Progenitor cell of endocrine pancreas (in vitro differentiated cells): ENCODE measurements at regions not wholly inside any gene's neighbourhood (a gene's known extent, or its start where the extent isn't known, plus 50 kb on each side); places are given as distances from the start of the nearest gene placed in this dataset.

Experiments used
- DNase-seq: peaks from one replicate; pipeline ENCODE4 v3.0.0; 2021; ENCODE audit warnings: low spot score; ENCODE audit not compliant: unreplicated experiment
- H3K27ac Mint-ChIP-seq: 2 replicates; pipeline ENCODE4 v1.8.0; 2021; ENCODE audit warnings: mild to moderate bottlenecking, moderate library complexity, mixed read lengths
- H3K27me3 Mint-ChIP-seq: 2 replicates; pipeline ENCODE4 v1.8.0; 2021; ENCODE audit warnings: mixed read lengths
- H3K36me3 Mint-ChIP-seq: 2 replicates; pipeline ENCODE4 v1.8.0; 2022; ENCODE audit warnings: mixed read lengths; ENCODE audit not compliant: insufficient read depth
- H3K4me1 Mint-ChIP-seq: 2 replicates; pipeline ENCODE4 v1.8.0; 2021; ENCODE audit warnings: low read depth, mixed read lengths
- H3K4me3 Mint-ChIP-seq: 2 replicates; pipeline ENCODE4 v1.8.0; 2021; ENCODE audit warnings: low read depth, mild to moderate bottlenecking, moderate library complexity, mixed read lengths
- H3K9me3 Mint-ChIP-seq: 2 replicates; pipeline ENCODE4 v1.8.0; 2021; ENCODE audit warnings: low read depth, mixed read lengths
- TF ChIP-seq, protein P1 (sequence below): fragments of 200-600 bp; sonication (generic); IDR thresholded peaks from one replicate; pipeline ENCODE4 v1.5.0; 2021; ENCODE audit warnings: antibody characterized with exemption, mild to moderate bottlenecking; ENCODE audit not compliant: unreplicated experiment

DNA sequence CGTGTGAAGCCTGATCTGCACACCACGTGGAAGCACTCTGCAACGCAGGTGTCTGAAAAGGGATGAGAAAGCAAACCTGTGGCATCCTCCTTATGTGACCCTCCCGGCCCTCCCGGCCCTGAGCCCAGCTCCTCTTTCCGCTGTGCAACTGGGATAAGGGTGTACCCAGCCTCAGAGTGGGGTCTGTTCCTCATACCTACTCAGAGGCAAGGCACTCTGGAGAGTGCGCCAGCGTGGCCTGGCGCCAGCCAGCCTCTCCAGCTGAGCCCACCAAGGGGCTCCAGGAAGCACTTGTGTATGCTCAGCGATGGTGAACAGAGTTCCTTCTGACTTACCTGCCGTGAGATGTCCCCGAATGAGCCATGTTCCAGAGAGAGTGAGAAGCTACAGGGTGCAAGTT is 102.8 kb downstream of the IRX1 start:
- H3K4me1 Mint-ChIP-seq: no peaks in the 10 kb centered on the region
- DNase-seq: no peak
- H3K4me3 Mint-ChIP-seq: no peak overlapping the region
- peaks cover 7% of the 10 kb centered on the region for H3K27me3 Mint-ChIP-seq
- no peak overlapping the region for H3K27ac Mint-ChIP-seq
- TF ChIP-seq, protein P1, sequence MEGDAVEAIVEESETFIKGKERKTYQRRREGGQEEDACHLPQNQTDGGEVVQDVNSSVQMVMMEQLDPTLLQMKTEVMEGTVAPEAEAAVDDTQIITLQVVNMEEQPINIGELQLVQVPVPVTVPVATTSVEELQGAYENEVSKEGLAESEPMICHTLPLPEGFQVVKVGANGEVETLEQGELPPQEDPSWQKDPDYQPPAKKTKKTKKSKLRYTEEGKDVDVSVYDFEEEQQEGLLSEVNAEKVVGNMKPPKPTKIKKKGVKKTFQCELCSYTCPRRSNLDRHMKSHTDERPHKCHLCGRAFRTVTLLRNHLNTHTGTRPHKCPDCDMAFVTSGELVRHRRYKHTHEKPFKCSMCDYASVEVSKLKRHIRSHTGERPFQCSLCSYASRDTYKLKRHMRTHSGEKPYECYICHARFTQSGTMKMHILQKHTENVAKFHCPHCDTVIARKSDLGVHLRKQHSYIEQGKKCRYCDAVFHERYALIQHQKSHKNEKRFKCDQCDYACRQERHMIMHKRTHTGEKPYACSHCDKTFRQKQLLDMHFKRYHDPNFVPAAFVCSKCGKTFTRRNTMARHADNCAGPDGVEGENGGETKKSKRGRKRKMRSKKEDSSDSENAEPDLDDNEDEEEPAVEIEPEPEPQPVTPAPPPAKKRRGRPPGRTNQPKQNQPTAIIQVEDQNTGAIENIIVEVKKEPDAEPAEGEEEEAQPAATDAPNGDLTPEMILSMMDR: no peak
- H3K9me3 Mint-ChIP-seq: peaks cover 12% of the 10 kb centered on the region
- no peaks in the 10 kb centered on the region for H3K36me3 Mint-ChIP-seq

DNA sequence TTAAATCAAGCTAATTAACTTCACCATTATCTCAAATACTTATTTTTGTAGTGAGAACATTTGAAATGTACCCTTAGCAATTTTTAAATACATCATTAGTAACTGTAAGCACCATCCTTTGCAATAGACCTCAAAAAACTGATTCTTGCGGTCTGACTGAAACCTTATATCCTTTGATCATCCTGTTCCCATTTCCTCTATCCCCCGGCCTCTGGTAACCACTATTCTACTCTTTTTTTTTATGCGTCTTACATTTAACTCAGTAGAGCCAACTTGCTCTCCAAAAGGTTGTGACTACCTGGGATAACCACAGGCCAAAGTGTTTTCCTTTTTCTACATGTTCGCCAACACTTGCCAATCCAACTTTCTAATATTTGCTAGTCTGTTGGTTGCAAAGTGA is 106.1 kb downstream of the IRX1 start:
- Mint-ChIP-seq H3K27me3 (peaks cover 16% of the 10 kb centered on the region), H3K27ac (no peak overlapping the region), H3K9me3 (no peaks in the 10 kb centered on the region), H3K4me1 (no peaks in the 10 kb centered on the region), H3K36me3 (no peaks in the 10 kb centered on the region), H3K4me3 (no peak overlapping the region)
- no peak for DNase-seq
- TF ChIP-seq, protein P1: no peak

DNA sequence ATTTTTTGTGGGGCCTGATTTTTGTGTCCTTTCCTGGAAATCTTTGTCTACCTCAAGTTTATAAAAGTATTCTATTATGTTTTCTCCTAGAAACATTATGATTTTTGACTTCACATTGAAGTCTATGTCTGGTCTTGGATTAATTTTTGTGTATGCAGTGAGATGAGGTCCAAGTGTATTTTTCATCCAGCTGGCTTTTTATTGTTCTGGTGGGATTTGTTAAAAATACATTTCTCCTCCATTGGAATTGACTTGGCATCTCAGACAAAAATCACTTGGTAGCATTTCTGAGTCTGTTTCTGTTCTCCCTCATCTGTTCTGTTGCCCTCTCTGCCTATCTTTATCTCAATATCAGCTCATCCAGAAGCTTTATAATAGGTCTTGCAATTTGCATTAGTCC is 109.0 kb downstream of the IRX1 start:
- TF ChIP-seq, protein P1: no peak
- Mint-ChIP-seq H3K27ac (no peak overlapping the region), H3K9me3 (no peaks in the 10 kb centered on the region), H3K27me3 (peaks cover 25% of the 10 kb centered on the region), H3K36me3 (no peaks in the 10 kb centered on the region), H3K4me3 (no peak overlapping the region), H3K4me1 (no peaks in the 10 kb centered on the region)
- DNase-seq: no peak

DNA sequence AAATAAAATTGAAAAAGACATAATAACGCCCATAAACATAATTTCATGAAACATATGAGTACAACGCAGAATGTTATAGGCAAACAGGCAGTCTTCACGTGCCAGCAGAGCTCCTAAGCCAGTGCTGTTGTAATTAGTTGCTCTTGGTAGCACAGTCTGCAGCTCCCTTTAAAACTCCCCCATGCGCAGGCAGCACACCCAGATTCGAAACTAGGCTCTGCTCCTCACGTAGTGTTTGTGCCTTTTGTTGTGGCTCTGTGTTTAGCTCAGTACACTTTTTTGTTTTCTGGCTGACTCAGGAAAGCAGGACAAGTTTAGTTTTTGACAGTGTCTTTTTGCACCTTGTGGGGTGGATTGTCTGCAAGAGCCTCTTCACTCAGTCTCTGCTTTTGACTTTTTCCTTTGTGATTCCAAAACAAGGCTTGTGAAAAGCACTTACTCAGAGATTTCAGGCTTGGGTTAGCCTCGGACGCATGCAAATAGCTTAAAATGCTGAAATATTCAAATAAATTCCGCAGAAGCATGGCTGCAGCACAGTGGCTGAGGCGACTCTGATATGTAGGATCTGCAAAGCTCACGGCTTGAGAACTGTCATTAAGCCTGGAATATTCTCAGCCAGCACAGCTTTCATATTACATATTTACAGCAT is 113.6 kb downstream of the IRX1 start:
- DNase-seq: no peak
- no peaks in the 10 kb centered on the region for H3K36me3 Mint-ChIP-seq
- peaks cover 42% of the 10 kb centered on the region for H3K27me3 Mint-ChIP-seq
- H3K27ac Mint-ChIP-seq: no peak overlapping the region
- no peaks in the 10 kb centered on the region for H3K4me1 Mint-ChIP-seq
- H3K9me3 Mint-ChIP-seq: no peaks in the 10 kb centered on the region
- TF ChIP-seq, protein P1: no peak
- H3K4me3 Mint-ChIP-seq: no peak overlapping the region

DNA sequence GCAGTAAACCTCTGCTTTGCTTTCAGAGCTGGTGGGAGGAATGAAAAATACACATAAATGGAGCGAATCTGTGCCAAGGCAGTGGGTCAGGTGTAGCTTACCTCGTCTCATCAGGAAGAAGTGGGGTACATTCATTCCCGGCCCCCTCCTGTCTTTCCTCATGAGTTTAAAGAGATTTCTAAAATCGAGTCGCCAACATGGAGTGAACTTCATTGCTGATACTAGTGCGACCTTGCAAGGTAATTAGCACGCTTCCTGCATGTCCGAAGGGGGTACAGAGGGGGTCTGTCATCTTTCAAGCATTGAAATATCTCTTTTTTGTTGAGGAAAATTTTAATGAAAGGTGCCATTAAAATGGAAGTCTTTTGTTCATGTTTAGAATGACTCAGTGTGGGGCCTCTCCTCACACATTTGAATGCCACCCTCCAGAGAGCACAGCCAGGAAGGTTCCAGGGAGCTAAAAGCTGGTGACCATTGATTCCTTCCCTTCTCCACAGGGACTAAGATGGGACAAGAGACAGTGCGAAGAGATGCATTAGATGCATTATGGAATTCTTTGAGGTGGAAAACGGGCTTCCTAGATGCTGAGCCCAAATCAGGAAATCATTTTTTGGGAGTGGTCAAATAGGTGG is 114.2 kb downstream of the IRX1 start:
- DNase-seq: no peak
- Mint-ChIP-seq H3K36me3 (no peaks in the 10 kb centered on the region), H3K9me3 (no peaks in the 10 kb centered on the region), H3K4me3 (no peak overlapping the region), H3K27ac (no peak overlapping the region), H3K27me3 (peaks cover 42% of the 10 kb centered on the region), H3K4me1 (no peaks in the 10 kb centered on the region)
- TF ChIP-seq, protein P1: no peak
